Kidney (tissue), 13 donors: ENCODE measurements at regions not wholly inside any gene's neighbourhood (a gene's known extent, or its start where the extent isn't known, plus 50 kb on each side); places are given as distances from the start of the nearest gene placed in this dataset.

Source experiments
- DNase-seq, 5 donors: peaks; one replicate each; pipeline ENCODE4 v3.0.0-alpha.2; 2013 to 2020
- FAIRE-seq: peaks from 2 replicates; lab custom pipeline; 2012; peaks lifted over from hg19 to GRCh38; lab: Jason Lieb, UNC
- H3K27ac ChIP-seq, 2 donors: one replicate each; pipeline ENCODE4 v1.7.0; 2013; ENCODE audit warnings: low read depth in 2 of 2, low read length in 2 of 2, inconsistent platforms in 1 of 2
- H3K27me3 ChIP-seq: one replicate; pipeline ENCODE4 v1.7.1; 2013; ENCODE audit warnings: low read length, inconsistent platforms; ENCODE audit not compliant: control insufficient read depth, insufficient read depth
- H3K36me3 ChIP-seq, 3 donors: one replicate each; pipeline versions ENCODE4 v1.7.0 to v1.7.1; 2013; ENCODE audit warnings: low read length in 3 of 3, control low read depth in 1 of 3, inconsistent platforms in 1 of 3; ENCODE audit not compliant: insufficient read depth in 3 of 3, control insufficient read depth in 2 of 3
- H3K4me1 ChIP-seq, 3 donors: one replicate each; pipeline versions ENCODE4 v1.7.0 to v1.7.1; 2013; ENCODE audit warnings: low read length in 3 of 3, inconsistent platforms in 1 of 3, low read depth in 1 of 3; ENCODE audit not compliant: control insufficient read depth in 2 of 3, insufficient read depth in 2 of 3
- H3K4me3 ChIP-seq, 3 donors: one replicate each; pipeline versions ENCODE4 v1.7.0 to v1.8.1; 2013; ENCODE audit warnings: low read length in 3 of 3, control low read depth in 1 of 3, inconsistent platforms in 1 of 3
- H3K9ac ChIP-seq, 3 donors: one replicate each; pipeline versions ENCODE4 v1.7.0 to v1.7.1; 2013; ENCODE audit warnings: low read length in 3 of 3, control low read depth in 1 of 3, inconsistent platforms in 1 of 3
- H3K9me3 ChIP-seq, 3 donors: one replicate each; pipeline versions ENCODE4 v1.7.0 to v1.7.1; 2013; ENCODE audit warnings: low read length in 3 of 3, control low read depth in 1 of 3, inconsistent platforms in 1 of 3; ENCODE audit not compliant: control insufficient read depth in 2 of 3, insufficient read depth in 1 of 3
- CTCF ChIP-seq: IDR thresholded peaks from 3 replicates; pipeline ENCODE4 v1.5.1; 2012; ENCODE audit warnings: mild to moderate bottlenecking, moderate library complexity, borderline replicate concordance; ENCODE audit not compliant: insufficient read depth; ENCODE audit errors: extremely low read depth
- intact Hi-C: fragments of 100-400 bp; cut with DNase I; formaldehyde crosslinking; loops from one replicate; pipeline ENCODE4 v1.11.1; 2022
- donor health status: control.
- donor health status: control.
- donor health status: control.
- donor health status: control.
- donor health status: control.
- donor health status: DM: yes; HTN: yes; CAD: no.
- donor health status: Normal renal cell carcinoma (clear cell type).

GRCh38 chr4:108331905-108332632 is 163.3 kb upstream of the LEF1 start:
- Histone ChIP-seq H3K27me3 (no peaks in the 10 kb centered on the region), H3K4me3 (no peak overlapping the region), H3K4me1 (no peaks in the 10 kb centered on the region), H3K9ac (no peak overlapping the region), H3K9me3 (no peaks in the 10 kb centered on the region), H3K36me3 (no peaks in the 10 kb centered on the region), H3K27ac (no peak overlapping the region)
- TF ChIP-seq CTCF = no peak
- DNase-seq = no peak
- FAIRE-seq = no peak
- intact Hi-C loops = no loop called here

- no peak for TF ChIP-seq CTCF
- no peaks in the 10 kb centered on the region for H3K27me3 ChIP-seq
- no peak overlapping the region for H3K9ac ChIP-seq
- intact Hi-C loops = no loop called here
- H3K27ac ChIP-seq = no peak overlapping the region
- H3K4me3 ChIP-seq = no peak overlapping the region
- FAIRE-seq (no peak), DNase-seq (no peak)
- H3K36me3 ChIP-seq = no peaks in the 10 kb centered on the region
- H3K9me3 ChIP-seq = no peaks in the 10 kb centered on the region
- no peaks in the 10 kb centered on the region for H3K4me1 ChIP-seq
These were observed 159.6 kb upstream of the LEF1 start for GRCh38 chr4:108328383-108328732.

GRCh38 chr4:108327642-108328382 is 159.1 kb upstream of the LEF1 start:
- H3K4me3 ChIP-seq = no peak overlapping the region
- no peak for DNase-seq
- no peaks in the 10 kb centered on the region for H3K36me3 ChIP-seq
- no peaks in the 10 kb centered on the region for H3K4me1 ChIP-seq
- no peaks in the 10 kb centered on the region for H3K27me3 ChIP-seq
- H3K9ac ChIP-seq = no peak overlapping the region
- no peak for TF ChIP-seq CTCF
- FAIRE-seq = no peak
- no peak overlapping the region for H3K27ac ChIP-seq
- no peaks in the 10 kb centered on the region for H3K9me3 ChIP-seq
- intact Hi-C loops = no loop called here
